Panc1 (cell line): ENCODE measurements at regions not wholly inside any gene's neighbourhood (a gene's known extent, or its start where the extent isn't known, plus 50 kb on each side); places are given as distances from the start of the nearest gene placed in this dataset.

Experiments used
- ATAC-seq: fragments of 200-7000 bp; cut with Tn5 transposase; 2 replicates; pipeline ENCODE4 v1.9.1; 2020; ENCODE audit warnings: mild to moderate bottlenecking, moderate library complexity
- BruUV-seq: library from RNA; stranded (reverse); fragments of 400-500 nt; replicated peaks from 2 replicates; lab custom pipeline; 2021; lab: Mats Ljungman, UMichigan
- CTCF ChIA-PET: fragments of 300-600 bp; sonication (Branson Sonifier 250); formaldehyde crosslinking; loops from one replicate; lab custom pipeline; 2022; ENCODE audit warnings: antibody characterized with exemption; lab: Charles Lee
- POLR2A ChIA-PET: fragments of 300-600 bp; sonication (Branson Sonifier 250); formaldehyde crosslinking; loops from one replicate; lab custom pipeline; 2022; ENCODE audit warnings: antibody characterized with exemption; lab: Charles Lee
- DNase-seq: peaks from one replicate; pipeline ENCODE4 v3.0.0-alpha.2; 2010; ENCODE audit warnings: low read depth, low spot score
- H3K27ac ChIP-seq: 2 replicates; pipeline ENCODE4 v1.5.1; 2011; ENCODE audit warnings: mild to moderate bottlenecking, low read length, inconsistent platforms
- H3K27me3 ChIP-seq: fragments of 200-500 bp; sonication (Bioruptor generic); 2 replicates; pipeline ENCODE4 v1.6.0; 2014; ENCODE audit warnings: low read length, inconsistent platforms; ENCODE audit not compliant: control insufficient read depth, insufficient read depth
- H3K36me3 ChIP-seq: fragments of 200-500 bp; sonication (Bioruptor generic); 2 replicates; pipeline ENCODE4 v1.5.1; 2014; ENCODE audit warnings: inconsistent platforms, mild to moderate bottlenecking, low read length, moderate library complexity; ENCODE audit not compliant: control insufficient read depth, insufficient read depth
- H3K4me1 ChIP-seq: 2 replicates; pipeline ENCODE4 v1.5.1; 2011; ENCODE audit warnings: inconsistent platforms, mild to moderate bottlenecking, low read length, moderate library complexity; ENCODE audit not compliant: control insufficient read depth, insufficient read depth
- H3K4me3 ChIP-seq, 2 experiments: 2 replicates each; pipeline ENCODE4 v1.5.1; 2011 to 2012; ENCODE audit warnings: low read depth in 2 of 2, low read length in 2 of 2, mild to moderate bottlenecking in 2 of 2, inconsistent platforms in 1 of 2, moderate library complexity in 1 of 2
- H3K9me3 ChIP-seq: fragments of 200-500 bp; sonication (Bioruptor generic); 2 replicates; pipeline ENCODE4 v1.5.1; 2014; ENCODE audit warnings: low read depth, mild to moderate bottlenecking, inconsistent platforms, low read length, moderate library complexity; ENCODE audit not compliant: control insufficient read depth, insufficient read depth
- CTCF ChIP-seq: fragments of 450-650 bp; IDR thresholded peaks from 2 replicates; pipeline ENCODE4 v1.5.1; 2017; ENCODE audit warnings: mild to moderate bottlenecking
- POLR2AphosphoS5 ChIP-seq: IDR thresholded peaks from 2 replicates; pipeline ENCODE4 v1.6.1; 2012; ENCODE audit warnings: mild to moderate bottlenecking, low read depth, low read length, moderate library complexity
- REST ChIP-seq, 2 experiments: IDR thresholded peaks; 2 replicates each; pipeline ENCODE4 v1.6.1; 2011 to 2012; ENCODE audit warnings: low read depth in 2 of 2, control low read depth in 1 of 2, low read length in 1 of 2, mild to moderate bottlenecking in 1 of 2, moderate library complexity in 1 of 2; ENCODE audit not compliant: insufficient read depth in 1 of 2
- SIN3A ChIP-seq: IDR thresholded peaks from 2 replicates; pipeline ENCODE4 v1.6.1; 2012; ENCODE audit warnings: low read depth, mild to moderate bottlenecking, low read length, moderate library complexity, borderline replicate concordance; ENCODE audit not compliant: insufficient read depth
- TCF7L2 ChIP-seq: IDR thresholded peaks from 2 replicates; pipeline ENCODE4 v1.6.1; 2011; ENCODE audit warnings: mild to moderate bottlenecking, low read depth, low read length, inconsistent platforms
- in situ Hi-C: cut with HindIII; loops from 2 replicates; pipeline ENCODE4 v1.10.0; 2016; ENCODE audit warnings: low sequenced_read_pairs, low pct_unique_long_range_greater_than_20kb
- intact Hi-C: fragments of 100-400 bp; cut with micrococcal nuclease; formaldehyde crosslinking; loops from one replicate; pipeline ENCODE4 v1.10.0; 2022; ENCODE audit not compliant: unreplicated experiment

- H3K36me3 ChIP-seq: no peaks in the 10 kb centered on the region
- BruUV-seq: no TSS peak
- ChIA-PET POLR2A (no interaction called here), CTCF (no interaction called here)
- no peak overlapping the region for H3K4me3 ChIP-seq
- no peak overlapping the region for H3K27ac ChIP-seq
- in situ Hi-C loops: no loop called here
- no peak for DNase-seq
- intact Hi-C loops: no loop called here
- H3K9me3 ChIP-seq: no peaks in the 10 kb centered on the region
- ATAC-seq: no peak
- no peak for TF ChIP-seq TCF7L2
- TF ChIP-seq SIN3A: no peak
- no peak for TF ChIP-seq REST (IDR thresholded peaks at IDR 0.05; ENCODE audit: insufficient read depth in 1 of 2, low read depth in 2 of 2, low read length in 1 of 2)
- TF ChIP-seq CTCF: no peak
- TF ChIP-seq POLR2AphosphoS5: no peak
- no peaks in the 10 kb centered on the region for H3K4me1 ChIP-seq
- H3K27me3 ChIP-seq: no peaks in the 10 kb centered on the region
These were observed 153.5 kb upstream of the PRNP start for GRCh38 chr20:4532772-4533171.

- DNase-seq (no peak), ATAC-seq (no peak)
- H3K9me3 ChIP-seq: no peaks in the 10 kb centered on the region
- no peaks in the 10 kb centered on the region for H3K36me3 ChIP-seq
- no peak overlapping the region for H3K27ac ChIP-seq
- intact Hi-C loops (no loop called here), in situ Hi-C loops (no loop called here)
- H3K27me3 ChIP-seq: no peaks in the 10 kb centered on the region
- H3K4me1 ChIP-seq: no peaks in the 10 kb centered on the region
- BruUV-seq: no TSS peak
- no peak for TF ChIP-seq TCF7L2
- TF ChIP-seq REST (IDR thresholded peaks at IDR 0.05; ENCODE audit: insufficient read depth in 1 of 2, low read depth in 2 of 2, low read length in 1 of 2): no peak
- no peak for TF ChIP-seq SIN3A
- no peak for TF ChIP-seq POLR2AphosphoS5
- TF ChIP-seq CTCF: no peak
- ChIA-PET CTCF (no interaction called here), POLR2A (interaction anchor here (0.7 kb wide), 1 partner anchor 13 kb away, joined by 3 read pairs; no protein-coding TSS in a partner anchor)
- no peak overlapping the region for H3K4me3 ChIP-seq
These were observed 161.5 kb upstream of the PRNP start for GRCh38 chr20:4524792-4525191.
